Thyroid gland (tissue), 4 donors: ENCODE measurements at regions not wholly inside any gene's neighbourhood (a gene's known extent, or its start where the extent isn't known, plus 50 kb on each side); places are given as distances from the start of the nearest gene placed in this dataset.

Experiments used
- DNase-seq, 2 donors: peaks; one replicate each; pipeline ENCODE4 v3.0.0-alpha.2; 2019
- H3K27ac ChIP-seq, 3 donors: fragments of 200-600 bp; sonication (generic); 1 replicate in 2 of 3; 2 replicates in 1 of 3; pipeline ENCODE4 v1.5.1; 2016 to 2019; ENCODE audit warnings: mild to moderate bottlenecking in 1 of 3, moderate library complexity in 1 of 3
- H3K27me3 ChIP-seq: fragments of 200-600 bp; sonication (generic); one replicate; pipeline ENCODE4 v1.5.1; 2019
- H3K36me3 ChIP-seq, 2 donors: fragments of 200-600 bp; sonication (generic); one replicate each; pipeline ENCODE4 v1.5.1; 2016 to 2019
- H3K4me1 ChIP-seq, 2 donors: fragments of 200-600 bp; sonication (generic); one replicate each; pipeline ENCODE4 v1.5.1; 2017 to 2019
- H3K4me3 ChIP-seq, 3 donors: fragments of 200-600 bp; sonication (generic); replicated peaks in 1 of 3; 1 replicate in 2 of 3; 2 replicates in 1 of 3; pipeline ENCODE4 v1.5.1; 2016; ENCODE audit warnings: mild to moderate bottlenecking in 1 of 3
- H3K9me3 ChIP-seq: fragments of 200-600 bp; sonication (generic); one replicate; pipeline ENCODE4 v1.5.1; 2017
- POLR2A ChIP-seq, 2 donors: fragments of 450-650 bp; IDR thresholded peaks; one replicate each; pipeline ENCODE4 v1.6.1; 2017; ENCODE audit warnings: antibody characterized with exemption in 2 of 2, mild to moderate bottlenecking in 2 of 2, moderate library complexity in 1 of 2
- WGBS, 2 donors: methylation state at CpG; one replicate each; pipeline ENCODE4 v1.1.5; 2017; 5-methylcytosine and 5-hydroxymethylcytosine counted together
- intact Hi-C: fragments of 100-400 bp; cut with DNase I; formaldehyde crosslinking; loops from one replicate; pipeline ENCODE4 v1.15.1; 2023
- TF ChIP-seq, protein P1 (sequence below), 6 experiments: fragments of 200-600 bp in 3 of 6; fragments of 450-650 bp in 3 of 6; sonication (generic) in 3 of 6; IDR thresholded peaks; one replicate each; pipeline ENCODE4 v1.5.1; 2016 to 2019; ENCODE audit warnings: antibody characterized with exemption in 6 of 6, mild to moderate bottlenecking in 2 of 6, inconsistent platforms in 1 of 6, moderate library complexity in 1 of 6

DNA sequence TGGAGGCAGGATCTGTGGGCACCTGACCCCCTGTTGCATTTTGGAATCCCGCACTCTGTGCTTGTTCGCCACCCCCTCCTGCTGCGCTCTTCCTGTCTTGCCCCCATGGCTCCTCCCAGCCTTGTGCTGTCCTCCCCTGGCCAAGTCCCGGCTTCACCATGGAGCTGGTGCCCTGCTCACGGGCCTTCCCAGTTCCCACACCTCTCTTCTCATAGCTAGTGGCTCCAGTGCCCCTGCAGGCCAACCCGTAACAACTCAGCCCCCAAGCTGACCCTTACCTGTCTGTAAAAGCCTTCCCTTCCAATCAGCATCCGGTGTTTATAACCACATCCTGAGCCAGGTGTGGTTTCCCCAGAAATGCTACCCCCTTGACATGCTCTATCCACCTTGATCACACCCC is 407.7 kb upstream of the C2CD4B start:
- no peak for TF ChIP-seq POLR2A (IDR thresholded peaks at IDR 0.05)
- TF ChIP-seq, protein P1, sequence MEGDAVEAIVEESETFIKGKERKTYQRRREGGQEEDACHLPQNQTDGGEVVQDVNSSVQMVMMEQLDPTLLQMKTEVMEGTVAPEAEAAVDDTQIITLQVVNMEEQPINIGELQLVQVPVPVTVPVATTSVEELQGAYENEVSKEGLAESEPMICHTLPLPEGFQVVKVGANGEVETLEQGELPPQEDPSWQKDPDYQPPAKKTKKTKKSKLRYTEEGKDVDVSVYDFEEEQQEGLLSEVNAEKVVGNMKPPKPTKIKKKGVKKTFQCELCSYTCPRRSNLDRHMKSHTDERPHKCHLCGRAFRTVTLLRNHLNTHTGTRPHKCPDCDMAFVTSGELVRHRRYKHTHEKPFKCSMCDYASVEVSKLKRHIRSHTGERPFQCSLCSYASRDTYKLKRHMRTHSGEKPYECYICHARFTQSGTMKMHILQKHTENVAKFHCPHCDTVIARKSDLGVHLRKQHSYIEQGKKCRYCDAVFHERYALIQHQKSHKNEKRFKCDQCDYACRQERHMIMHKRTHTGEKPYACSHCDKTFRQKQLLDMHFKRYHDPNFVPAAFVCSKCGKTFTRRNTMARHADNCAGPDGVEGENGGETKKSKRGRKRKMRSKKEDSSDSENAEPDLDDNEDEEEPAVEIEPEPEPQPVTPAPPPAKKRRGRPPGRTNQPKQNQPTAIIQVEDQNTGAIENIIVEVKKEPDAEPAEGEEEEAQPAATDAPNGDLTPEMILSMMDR (IDR thresholded peaks at IDR 0.05) = no peak
- no peak for DNase-seq
- Histone ChIP-seq H3K36me3 (no peaks in the 10 kb centered on the region), H3K27ac (no peak overlapping the region), H3K4me3 (no peak overlapping the region), H3K27me3 (no peaks in the 10 kb centered on the region), H3K9me3 (no peaks in the 10 kb centered on the region), H3K4me1 (peaks cover 14 to 20% of the 10 kb centered on the region in 2 donors)
- 92 to 93% methylated on average over 7 of the region's 7 CpGs for WGBS, 2 donors
- intact Hi-C loops = no loop called here

DNA sequence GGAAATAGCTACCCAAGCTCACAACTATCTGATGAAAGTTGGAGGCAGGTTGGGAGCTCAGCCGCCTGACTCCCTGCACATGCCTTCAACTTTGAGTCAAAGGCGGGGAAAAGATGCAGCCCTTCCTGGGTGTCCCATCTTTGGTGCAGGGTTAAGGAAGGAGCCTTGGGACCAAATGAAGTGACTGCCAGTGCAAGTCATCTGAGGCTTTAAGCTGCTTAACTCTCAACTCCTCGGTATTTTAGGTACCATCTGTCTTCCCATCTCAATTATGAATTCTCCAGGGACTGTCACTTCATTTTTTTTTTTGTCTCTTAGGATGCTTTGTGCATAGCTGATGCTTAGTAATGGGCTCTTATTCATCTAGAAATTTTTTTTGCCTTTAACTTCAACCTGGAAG is 408.8 kb upstream of the C2CD4B start:
- WGBS, 2 donors = 94 to 96% methylated on average over 3 of the region's 3 CpGs
- Histone ChIP-seq H3K36me3 (no peaks in the 10 kb centered on the region), H3K9me3 (no peaks in the 10 kb centered on the region), H3K27ac (no peak overlapping the region), H3K4me3 (no peak overlapping the region), H3K4me1 (peaks cover 14 to 19% of the 10 kb centered on the region in 2 donors), H3K27me3 (no peaks in the 10 kb centered on the region)
- intact Hi-C loops = no loop called here
- TF ChIP-seq, protein P1 (IDR thresholded peaks at IDR 0.05) = no peak
- TF ChIP-seq POLR2A (IDR thresholded peaks at IDR 0.05) = no peak
- no peak for DNase-seq

DNA sequence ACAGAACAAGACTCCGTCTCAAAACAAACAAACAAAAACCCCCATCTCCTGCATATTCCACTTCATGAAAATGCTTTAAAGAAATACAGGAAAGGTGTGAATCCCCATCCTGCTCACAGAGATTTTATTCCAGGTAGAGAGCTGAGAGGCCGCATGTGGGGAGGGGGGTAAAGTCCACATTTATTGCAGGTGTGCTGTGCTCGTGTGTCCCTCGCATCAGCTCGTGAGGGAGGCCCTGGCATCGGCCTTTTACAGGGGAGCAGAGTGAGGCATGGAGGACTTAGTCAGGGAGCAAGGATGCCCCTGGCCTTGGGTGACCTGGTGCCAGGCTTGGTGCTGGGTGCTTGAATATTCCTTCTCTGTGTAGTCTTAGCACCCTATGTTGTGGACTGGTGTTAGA is 413.5 kb upstream of the C2CD4B start:
- DNase-seq = no peak
- intact Hi-C loops = no loop called here
- Histone ChIP-seq H3K27ac (no peak overlapping the region), H3K4me1 (peaks cover 0 to 7% of the 10 kb centered on the region in 2 donors), H3K36me3 (no peaks in the 10 kb centered on the region), H3K4me3 (no peak overlapping the region), H3K27me3 (no peaks in the 10 kb centered on the region), H3K9me3 (no peaks in the 10 kb centered on the region)
- TF ChIP-seq, protein P1 (IDR thresholded peaks at IDR 0.05) = no peak
- no peak for TF ChIP-seq POLR2A (IDR thresholded peaks at IDR 0.05)
- WGBS, 2 donors = 94% methylated on average over 6 of the region's 6 CpGs

DNA sequence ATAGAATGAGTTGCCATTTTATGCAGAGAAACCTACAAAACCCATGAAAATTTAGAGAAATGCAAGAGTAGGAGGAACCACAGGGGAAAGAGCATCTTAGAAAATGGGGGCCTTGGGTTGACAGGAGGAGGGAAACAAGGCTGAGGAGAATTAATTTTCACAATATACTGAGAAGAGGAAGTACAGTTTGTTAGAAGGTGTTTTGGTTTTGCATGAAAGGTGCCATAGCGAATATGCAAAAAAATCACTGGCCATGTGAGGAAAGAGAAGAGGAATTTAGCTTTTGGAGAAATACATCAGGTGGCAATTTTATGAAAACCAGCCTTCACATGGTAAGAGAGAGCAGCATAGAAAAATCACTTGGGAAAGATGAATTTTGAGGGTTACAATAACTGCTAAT is 413.9 kb upstream of the C2CD4B start:
- Histone ChIP-seq H3K9me3 (no peaks in the 10 kb centered on the region), H3K36me3 (no peaks in the 10 kb centered on the region), H3K4me1 (peaks cover 0 to 7% of the 10 kb centered on the region in 2 donors), H3K27ac (no peak overlapping the region), H3K4me3 (no peak overlapping the region), H3K27me3 (no peaks in the 10 kb centered on the region)
- WGBS, 2 donors = 96 to 98% methylated on average over 1 of the region's 1 CpG
- no peak for TF ChIP-seq POLR2A (IDR thresholded peaks at IDR 0.05)
- TF ChIP-seq, protein P1 (IDR thresholded peaks at IDR 0.05) = no peak
- intact Hi-C loops = no loop called here
- DNase-seq = no peak

DNA sequence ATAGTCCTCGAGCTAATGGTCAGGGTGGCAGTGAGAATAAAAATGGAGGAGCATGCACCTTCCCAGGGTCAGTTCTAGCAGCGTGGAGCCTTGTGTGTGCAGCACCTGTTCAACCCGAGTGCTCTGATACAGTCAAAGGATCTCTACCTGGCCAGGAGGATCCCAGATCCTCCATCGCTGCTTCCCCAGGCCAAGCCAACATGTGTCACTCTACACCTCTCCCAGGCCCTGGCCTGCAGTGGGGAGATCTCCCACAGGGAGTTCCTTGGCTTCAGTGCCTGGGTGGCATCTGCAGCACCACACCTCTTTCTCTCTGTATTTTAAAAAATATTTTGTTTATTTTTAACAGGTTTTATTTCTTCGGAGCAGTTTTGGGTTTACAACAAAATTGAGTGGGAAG is 414.8 kb upstream of the C2CD4B start:
- Histone ChIP-seq H3K4me3 (no peak overlapping the region), H3K9me3 (no peaks in the 10 kb centered on the region), H3K4me1 (peaks cover 0 to 7% of the 10 kb centered on the region in 2 donors), H3K36me3 (no peaks in the 10 kb centered on the region), H3K27ac (no peak overlapping the region), H3K27me3 (no peaks in the 10 kb centered on the region)
- intact Hi-C loops = no loop called here
- TF ChIP-seq, protein P1 (IDR thresholded peaks at IDR 0.05) = no peak
- TF ChIP-seq POLR2A (IDR thresholded peaks at IDR 0.05) = no peak
- no peak for DNase-seq
- WGBS, 2 donors = 80 to 87% methylated on average over 5 of the region's 5 CpGs
